Naive thymus-derived CD8-positive, alpha-beta T cell (primary cell): ENCODE measurements at regions not wholly inside any gene's neighbourhood (a gene's known extent, or its start where the extent isn't known, plus 50 kb on each side); places are given as distances from the start of the nearest gene placed in this dataset.

ENCODE experiments used
- ATAC-seq, 2 donors: fragments of 150-1000 bp; cut with Tn5 transposase in 1 of 2; sonication (Bioruptor Pico), chemical (Tn5 transposase) in 1 of 2; 1 replicate in 1 of 2; 2 replicates in 1 of 2; pipeline ENCODE4 v1.10.0; 2021; ENCODE audit warnings: mild to moderate bottlenecking in 2 of 2, moderate library complexity in 2 of 2
- POLR2A ChIA-PET: fragments of 350-600 bp; sonication (Branson Sonifier 250); formaldehyde crosslinking; loops from one replicate; lab custom pipeline; 2021; ENCODE audit warnings: antibody characterized with exemption; lab: Charles Lee
- DNase-seq, 10 donors: peaks; one replicate each; pipeline versions ENCODE4 v3.0.0 to v3.0.0-alpha.2; 2020 to 2022
- H3K27ac Mint-ChIP-seq, 10 donors: one replicate each; pipeline ENCODE4 v1.8.0; 2020 to 2022; ENCODE audit warnings: mild to moderate bottlenecking in 10 of 10, mixed read lengths in 10 of 10, moderate library complexity in 4 of 10, inconsistent platforms in 1 of 10
- H3K27me3 Mint-ChIP-seq, 5 donors: one replicate each; pipeline ENCODE4 v1.8.0; 2021 to 2022; ENCODE audit warnings: mixed read lengths in 5 of 5
- H3K36me3 Mint-ChIP-seq, 3 donors: one replicate each; pipeline ENCODE4 v1.8.0; 2020 to 2022; ENCODE audit warnings: mixed read lengths in 3 of 3, mild to moderate bottlenecking in 2 of 3, inconsistent platforms in 1 of 3
- H3K4me1 Mint-ChIP-seq, 4 donors: one replicate each; pipeline ENCODE4 v1.8.0; 2021 to 2022; ENCODE audit warnings: mixed read lengths in 4 of 4
- H3K4me3 Mint-ChIP-seq, 10 donors: one replicate each; pipeline ENCODE4 v1.8.0; 2020 to 2022; ENCODE audit warnings: mild to moderate bottlenecking in 10 of 10, mixed read lengths in 10 of 10, moderate library complexity in 6 of 10, inconsistent platforms in 1 of 10
- H3K9me3 Mint-ChIP-seq, 9 donors: one replicate each; pipeline ENCODE4 v1.8.0; 2020 to 2022; ENCODE audit warnings: mixed read lengths in 9 of 9, mild to moderate bottlenecking in 3 of 9, inconsistent platforms in 1 of 9, moderate library complexity in 1 of 9

DNA sequence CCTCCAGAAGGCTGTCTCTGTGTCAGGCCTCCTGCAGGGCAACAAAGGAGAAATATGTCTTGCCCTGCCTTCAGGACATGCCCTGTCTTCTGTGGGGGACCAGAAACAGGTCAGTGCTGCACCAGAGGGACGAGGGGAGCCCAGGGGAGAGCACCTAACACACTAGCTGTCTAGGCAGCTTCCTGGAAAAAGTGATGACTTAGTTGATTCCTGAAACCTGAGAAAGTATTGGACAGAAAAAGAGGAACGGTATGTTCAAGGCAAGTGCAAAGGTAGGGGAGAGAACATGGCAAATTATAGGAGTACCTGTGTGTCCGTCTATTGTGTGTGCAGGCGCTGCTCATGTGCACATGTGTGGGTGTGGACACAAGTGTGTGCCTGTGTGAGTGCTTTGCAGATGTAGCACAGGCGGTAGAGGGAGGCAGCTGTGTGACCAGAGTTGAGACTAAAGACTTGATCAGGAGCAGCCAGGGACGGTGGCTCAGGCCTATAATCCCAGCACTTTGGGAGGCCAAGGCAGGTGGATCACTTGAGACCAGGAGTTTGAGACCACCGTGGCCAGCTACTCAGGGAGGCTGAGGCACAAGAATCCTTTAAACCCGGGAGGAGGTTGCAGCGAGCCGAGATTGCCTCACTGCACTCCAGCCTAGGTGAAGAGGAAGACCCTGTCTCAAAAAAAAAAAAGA, 119.5 kb downstream of the GYPC start:
- Mint-ChIP-seq H3K36me3 (no peaks in the 10 kb centered on the region), H3K27ac (peak overlapping the region; percentile 56 to 95 (median 86)), H3K4me1 (peaks cover 18 to 45% (median 36%) of the 10 kb centered on the region in 4 donors), H3K9me3 (no peaks in the 10 kb centered on the region), H3K4me3 (peak overlapping the region; percentile 83 to 95 (median 91)), H3K27me3 (peaks cover 0 to 4% (median 2%) of the 10 kb centered on the region in 5 donors)
- DNase-seq (no peak), ATAC-seq (no peak)
- POLR2A ChIA-PET: interaction anchor here (0.7 to 2.6 kb wide), 4 partner anchors 10 to 116 kb away, joined by 3 to 16 read pairs (median 6); no protein-coding TSS in a partner anchor

DNA sequence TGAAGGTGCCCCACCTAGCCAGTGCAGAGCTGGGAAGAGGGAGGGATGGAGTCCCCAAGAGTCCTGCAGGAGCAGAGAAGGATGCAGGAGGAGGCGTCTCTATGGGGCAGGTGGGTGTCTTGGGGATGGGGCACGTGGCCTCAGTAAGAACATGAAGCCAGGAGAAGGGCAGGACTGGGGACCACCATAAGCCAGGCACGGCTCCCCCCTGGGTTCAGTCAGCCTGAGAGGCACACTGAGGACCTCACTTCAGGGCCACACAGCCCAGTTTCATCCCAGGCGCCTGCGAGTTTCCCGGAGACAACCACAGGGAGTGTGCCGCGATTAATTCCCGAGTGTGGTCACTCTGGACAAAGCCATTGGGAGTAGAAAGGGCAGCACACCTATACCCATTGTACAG, 120.3 kb downstream of the GYPC start:
- Mint-ChIP-seq H3K9me3 (no peaks in the 10 kb centered on the region), H3K4me1 (peaks cover 18 to 40% (median 29%) of the 10 kb centered on the region in 4 donors), H3K4me3 (peak overlapping the region; percentile 83 to 95 (median 91)), H3K27ac (peak overlapping the region; percentile 56 to 95 (median 85)), H3K27me3 (peaks cover 0 to 7% (median 2%) of the 10 kb centered on the region in 5 donors), H3K36me3 (no peaks in the 10 kb centered on the region)
- POLR2A ChIA-PET: interaction anchor here (1.1 to 3.1 kb wide), 9 partner anchors 11 to 249 kb away, joined by 3 to 20 read pairs (median 6); no protein-coding TSS in a partner anchor
- DNase-seq (peak in 3 of 10 donors; percentile 17 to 40 (median 24)), ATAC-seq (peak in 1 of 2 donors; percentile 5)

DNA sequence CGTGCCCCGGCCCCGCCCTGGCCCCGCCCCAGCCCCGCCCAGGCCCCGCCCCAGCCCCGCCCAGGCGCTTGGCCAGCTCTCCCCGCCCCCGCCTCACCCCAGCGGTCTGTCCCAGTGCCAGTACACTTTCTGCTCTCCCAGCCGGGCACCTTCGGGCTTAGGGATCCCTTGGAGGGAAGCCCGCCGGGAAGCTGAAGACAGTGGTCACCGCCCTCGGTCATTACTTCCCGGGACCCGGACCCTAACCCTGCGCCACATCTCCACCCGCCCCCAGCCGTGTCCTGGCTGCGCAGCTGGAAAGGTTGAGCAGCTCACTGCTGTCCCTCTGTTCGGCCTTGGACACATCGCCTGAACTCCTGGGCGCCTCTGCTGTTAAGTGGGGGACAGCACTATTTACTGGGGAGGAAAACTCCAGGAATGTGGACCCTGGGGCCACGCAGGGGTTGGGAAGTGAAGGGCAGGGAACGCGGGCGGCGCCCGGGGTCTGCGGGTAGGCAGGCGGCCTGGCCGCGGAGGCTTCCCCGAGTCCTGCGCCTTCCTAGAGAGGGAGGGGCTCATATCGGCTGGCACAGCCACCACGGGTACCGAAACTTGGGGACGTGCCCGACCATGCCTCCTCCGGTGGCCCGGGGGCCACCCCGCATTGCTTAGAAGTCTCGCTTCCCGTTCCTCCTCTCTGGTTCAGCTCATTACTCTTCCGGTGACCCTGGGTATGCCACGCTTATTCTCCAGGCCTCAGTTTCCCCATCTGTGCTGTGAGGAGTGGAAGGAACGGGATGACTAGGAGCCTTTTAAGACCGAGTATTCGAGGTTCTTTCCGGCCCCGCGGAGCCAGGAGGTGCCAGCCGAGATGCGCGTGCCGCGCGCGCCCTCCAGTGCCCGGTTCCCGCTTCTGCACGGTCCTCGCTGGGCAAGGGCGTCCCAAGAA, 121.0 kb downstream of the GYPC start:
- Mint-ChIP-seq H3K4me1 (peaks cover 18 to 36% (median 27%) of the 10 kb centered on the region in 4 donors), H3K4me3 (peak overlapping the region; percentile 93 to 99 (median 95)), H3K9me3 (no peaks in the 10 kb centered on the region), H3K27me3 (peaks cover 2 to 9% (median 5%) of the 10 kb centered on the region in 5 donors), H3K27ac (peak overlapping the region; percentile 70 to 95 (median 92)), H3K36me3 (no peaks in the 10 kb centered on the region)
- peak; percentile 89 for ATAC-seq
- peak; percentile 61 to 86 (median 82) for DNase-seq
- POLR2A ChIA-PET: interaction anchor here (1.1 to 3.1 kb wide), 9 partner anchors 12 to 249 kb away, joined by 3 to 20 read pairs (median 6); no protein-coding TSS in a partner anchor

- H3K27ac Mint-ChIP-seq: peak overlapping the region; percentile 70 to 95 (median 92)
- no peak for DNase-seq
- H3K4me3 Mint-ChIP-seq: peak overlapping the region; percentile 93 to 99 (median 95)
- no peak for ATAC-seq
- peaks cover 2 to 13% (median 7%) of the 10 kb centered on the region in 5 donors for H3K27me3 Mint-ChIP-seq
- POLR2A ChIA-PET: interaction anchor here (1.2 to 3.1 kb wide), 4 partner anchors 12 to 250 kb away, joined by 3 to 20 read pairs (median 10); no protein-coding TSS in a partner anchor
- peaks cover 18 to 31% (median 25%) of the 10 kb centered on the region in 4 donors for H3K4me1 Mint-ChIP-seq
- no peaks in the 10 kb centered on the region for H3K9me3 Mint-ChIP-seq
- no peaks in the 10 kb centered on the region for H3K36me3 Mint-ChIP-seq
Observed at GRCh38 chr2:126777620-126777978, 121.1 kb upstream of the TEX51 start.

DNA sequence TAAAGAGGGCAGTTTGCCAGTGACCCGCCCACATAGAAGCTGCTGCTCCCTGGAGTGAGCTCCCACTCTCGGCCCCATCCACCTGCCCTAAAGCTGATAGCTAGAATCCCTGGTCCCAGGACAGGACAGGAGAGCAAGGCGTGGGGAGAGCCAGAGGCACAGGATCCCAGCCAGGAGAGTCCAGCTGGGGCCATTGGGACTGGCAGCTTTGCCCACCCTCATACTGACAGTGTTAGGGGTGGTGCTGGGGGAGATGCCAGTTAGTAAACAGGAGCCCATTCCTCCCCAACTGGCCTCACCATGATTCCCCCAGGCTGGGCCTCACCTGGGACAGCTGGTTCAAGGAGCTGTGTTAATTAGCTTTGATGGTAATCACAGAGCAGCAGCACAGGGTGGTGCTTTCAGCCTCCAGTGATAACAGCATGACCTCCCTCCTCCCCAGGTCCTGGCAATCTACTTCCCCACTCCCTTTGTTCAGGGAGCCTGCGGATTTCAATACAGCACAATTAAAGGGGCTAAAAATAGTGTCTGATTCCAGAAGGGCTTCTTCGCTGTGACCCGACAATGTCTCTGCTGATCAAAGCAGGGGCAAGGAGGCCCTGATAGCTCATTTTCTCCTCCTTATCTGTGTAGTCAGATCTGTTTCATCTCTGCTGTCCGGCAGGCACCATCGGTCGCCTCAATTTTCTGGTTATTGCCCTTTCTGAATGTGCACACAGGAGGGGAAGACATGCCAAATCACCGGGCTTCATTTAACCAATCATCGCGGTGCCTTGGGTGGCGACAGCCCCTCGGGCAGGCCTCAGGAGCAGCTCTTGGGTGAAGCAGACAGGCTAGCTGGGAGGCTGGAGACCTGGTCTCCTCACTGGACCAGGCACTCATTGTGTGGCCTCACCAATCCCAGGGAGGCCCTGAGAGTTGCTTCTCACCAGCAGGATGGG, 119.9 kb upstream of the TEX51 start:
- peak overlapping the region in 6 of 10 donors; percentile 47 to 95 (median 70) for H3K4me3 Mint-ChIP-seq
- H3K27me3 Mint-ChIP-seq: peaks cover 2 to 16% (median 7%) of the 10 kb centered on the region in 5 donors
- H3K27ac Mint-ChIP-seq: peak overlapping the region in 2 of 10 donors; percentile 80 to 83
- peaks cover 18 to 31% (median 23%) of the 10 kb centered on the region in 4 donors for H3K4me1 Mint-ChIP-seq
- DNase-seq (no peak), ATAC-seq (no peak)
- no peaks in the 10 kb centered on the region for H3K36me3 Mint-ChIP-seq
- POLR2A ChIA-PET: interaction anchor here (3.1 kb wide), 1 partner anchor 16 kb away, joined by 20 read pairs; no protein-coding TSS in a partner anchor
- no peaks in the 10 kb centered on the region for H3K9me3 Mint-ChIP-seq

- no peaks in the 10 kb centered on the region for H3K36me3 Mint-ChIP-seq
- peaks cover 2 to 16% (median 7%) of the 10 kb centered on the region in 5 donors for H3K27me3 Mint-ChIP-seq
- POLR2A ChIA-PET: no interaction called here
- no peak for DNase-seq
- H3K4me1 Mint-ChIP-seq: peaks cover 6 to 10% (median 8%) of the 10 kb centered on the region in 4 donors
- no peak overlapping the region for H3K4me3 Mint-ChIP-seq
- no peak overlapping the region for H3K27ac Mint-ChIP-seq
- ATAC-seq: no peak
- H3K9me3 Mint-ChIP-seq: no peaks in the 10 kb centered on the region
Observed at GRCh38 chr2:126781206-126781605, 117.5 kb upstream of the TEX51 start.

DNA sequence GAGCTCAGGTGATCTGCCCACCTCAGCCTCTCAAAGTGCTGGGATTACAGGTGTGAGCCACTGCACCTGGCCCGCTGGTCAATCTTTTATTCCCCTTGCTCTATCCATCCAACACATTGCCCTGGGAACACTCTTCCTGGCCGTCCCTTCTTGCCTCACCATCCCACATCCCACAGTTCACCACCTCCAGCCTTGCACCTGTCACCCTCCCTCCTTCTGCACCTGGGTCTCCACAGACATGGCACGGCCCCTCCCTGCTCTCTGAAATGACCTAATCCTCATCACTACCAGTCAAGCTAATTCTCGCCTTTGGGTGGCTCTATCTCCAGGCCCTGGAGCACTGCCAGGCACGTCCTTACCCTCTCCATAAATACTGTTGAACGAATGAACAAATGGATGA, 116.9 kb upstream of the TEX51 start:
- ATAC-seq (no peak), DNase-seq (no peak)
- Mint-ChIP-seq H3K9me3 (no peaks in the 10 kb centered on the region), H3K4me1 (peaks cover 4 to 8% (median 7%) of the 10 kb centered on the region in 4 donors), H3K4me3 (no peak overlapping the region), H3K36me3 (no peaks in the 10 kb centered on the region), H3K27me3 (peaks cover 2 to 16% (median 7%) of the 10 kb centered on the region in 5 donors), H3K27ac (no peak overlapping the region)
- POLR2A ChIA-PET: no interaction called here

GRCh38 chr2:126782648-126783047, 116.0 kb upstream of the TEX51 start:
- Mint-ChIP-seq H3K4me3 (no peak overlapping the region), H3K36me3 (no peaks in the 10 kb centered on the region), H3K4me1 (peaks cover 0 to 3% (median under 1%) of the 10 kb centered on the region in 4 donors), H3K9me3 (no peaks in the 10 kb centered on the region), H3K27ac (no peak overlapping the region), H3K27me3 (peaks cover 0 to 16% (median 7%) of the 10 kb centered on the region in 5 donors)
- ATAC-seq (no peak), DNase-seq (no peak)
- POLR2A ChIA-PET: no interaction called here

GRCh38 chr2:126783341-126783740, 115.3 kb upstream of the TEX51 start:
- H3K27me3 Mint-ChIP-seq: peaks cover 0 to 16% (median 7%) of the 10 kb centered on the region in 5 donors
- no peaks in the 10 kb centered on the region for H3K36me3 Mint-ChIP-seq
- ATAC-seq (no peak), DNase-seq (no peak)
- POLR2A ChIA-PET: no interaction called here
- H3K9me3 Mint-ChIP-seq: no peaks in the 10 kb centered on the region
- no peak overlapping the region for H3K27ac Mint-ChIP-seq
- no peaks in the 10 kb centered on the region for H3K4me1 Mint-ChIP-seq
- H3K4me3 Mint-ChIP-seq: no peak overlapping the region

GRCh38 chr2:126784045-126784444, 114.6 kb upstream of the TEX51 start:
- H3K36me3 Mint-ChIP-seq: no peaks in the 10 kb centered on the region
- no peak overlapping the region for H3K27ac Mint-ChIP-seq
- POLR2A ChIA-PET: no interaction called here
- DNase-seq (no peak), ATAC-seq (no peak)
- H3K4me1 Mint-ChIP-seq: no peaks in the 10 kb centered on the region
- H3K4me3 Mint-ChIP-seq: no peak overlapping the region
- H3K27me3 Mint-ChIP-seq: peaks cover 0 to 16% (median 7%) of the 10 kb centered on the region in 5 donors
- H3K9me3 Mint-ChIP-seq: no peaks in the 10 kb centered on the region

DNA sequence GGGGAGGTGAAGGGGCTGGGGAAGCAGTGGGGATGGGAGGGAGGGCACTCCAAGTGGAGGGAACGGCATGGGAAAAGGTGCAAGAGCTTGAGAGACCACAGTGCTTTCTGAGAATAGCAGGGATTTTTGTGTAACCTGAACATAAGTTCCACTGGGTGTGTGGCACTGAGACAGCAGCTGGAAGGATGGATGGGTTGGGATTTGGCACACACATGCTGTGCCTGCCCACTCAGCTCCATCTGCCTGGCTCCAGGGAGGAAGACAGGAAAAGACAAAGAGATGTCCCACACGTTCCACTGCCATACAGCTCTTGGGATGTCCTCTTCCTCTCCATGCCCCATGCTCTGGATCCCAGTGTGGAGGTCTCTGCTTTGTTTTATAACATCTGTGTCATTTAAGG, 114.1 kb upstream of the TEX51 start:
- ATAC-seq (no peak), DNase-seq (no peak)
- H3K4me3 Mint-ChIP-seq: no peak overlapping the region
- H3K4me1 Mint-ChIP-seq: no peaks in the 10 kb centered on the region
- H3K27me3 Mint-ChIP-seq: peaks cover 0 to 16% (median 7%) of the 10 kb centered on the region in 5 donors
- POLR2A ChIA-PET: no interaction called here
- no peaks in the 10 kb centered on the region for H3K9me3 Mint-ChIP-seq
- H3K27ac Mint-ChIP-seq: no peak overlapping the region
- H3K36me3 Mint-ChIP-seq: no peaks in the 10 kb centered on the region
